ENCODE measurements at regions not wholly inside any gene's neighbourhood (a gene's known extent, or its start where the extent isn't known, plus 50 kb on each side); places are given as distances from the start of the nearest gene placed in this dataset.

DNA sequence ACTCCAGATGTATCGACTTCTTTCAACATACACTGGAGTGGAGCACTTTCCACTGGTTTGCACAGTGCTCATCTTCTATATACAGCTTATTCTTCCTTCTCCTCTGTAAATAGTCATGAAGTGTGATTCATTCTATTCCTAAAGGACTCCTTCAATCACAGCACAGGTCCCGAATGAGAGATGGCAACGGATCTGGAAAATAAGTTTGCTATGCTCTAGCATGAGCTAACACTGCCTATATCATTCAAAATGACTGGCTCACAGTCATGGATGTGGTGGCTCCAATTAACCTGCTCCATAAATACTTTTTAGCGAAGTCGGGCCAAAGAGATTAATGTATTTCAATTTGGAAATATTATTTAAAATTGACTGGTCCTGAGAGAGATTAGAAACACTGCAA lies 272.1 kb upstream of the CDH6 start:
- CTCF ChIA-PET: interaction anchor here (1.6 to 1.9 kb wide), 2 partner anchors 10 to 11 kb away, joined by 5 read pairs; no protein-coding TSS in a partner anchor
- ATAC-seq (no peak), DNase-seq (no peak)
- intact Hi-C loops (cut with DNase I, micrococcal nuclease): no loop called here
- Mint-ChIP-seq H3K27me3 (no peaks in the 10 kb centered on the region), H3K27ac (no peak overlapping the region), H3K4me3 (no peak overlapping the region), H3K4me1 (no peaks in the 10 kb centered on the region), H3K9me3 (ENCODE audit: low read depth) (peaks cover 15% of the 10 kb centered on the region), H3K36me3 (ENCODE audit: low read depth) (no peaks in the 10 kb centered on the region)
- POLR2A ChIA-PET: no interaction called here

DNA sequence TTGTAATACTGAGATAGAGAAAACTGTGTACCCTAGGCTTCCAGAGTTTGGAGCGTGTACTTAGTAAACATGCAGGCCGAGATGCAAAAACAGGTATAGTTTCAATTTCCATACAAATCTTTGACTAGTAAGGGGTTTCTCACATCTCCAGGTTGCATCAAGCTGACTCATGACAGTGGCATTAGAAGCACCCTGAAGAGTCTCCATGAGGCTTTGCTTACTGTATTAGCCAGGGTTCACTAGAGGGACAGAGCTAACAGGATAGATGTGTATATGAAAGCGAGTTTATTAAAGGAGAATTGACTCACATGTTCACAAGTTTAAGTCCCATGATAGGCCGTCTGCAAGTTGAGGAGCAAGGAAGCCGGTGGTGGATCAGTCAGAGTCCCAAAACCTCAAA lies 275.3 kb upstream of the CDH6 start:
- no peaks in the 10 kb centered on the region for H3K4me1 Mint-ChIP-seq
- H3K4me3 Mint-ChIP-seq: no peak overlapping the region
- intact Hi-C loops (cut with DNase I, micrococcal nuclease): no loop called here
- peaks cover 14% of the 10 kb centered on the region for H3K9me3 Mint-ChIP-seq (ENCODE audit: low read depth)
- ChIA-PET CTCF (no interaction called here), POLR2A (no interaction called here)
- H3K27ac Mint-ChIP-seq: no peak overlapping the region
- H3K27me3 Mint-ChIP-seq: no peaks in the 10 kb centered on the region
- DNase-seq: no peak
- no peak for ATAC-seq
- no peaks in the 10 kb centered on the region for H3K36me3 Mint-ChIP-seq (ENCODE audit: low read depth)

DNA sequence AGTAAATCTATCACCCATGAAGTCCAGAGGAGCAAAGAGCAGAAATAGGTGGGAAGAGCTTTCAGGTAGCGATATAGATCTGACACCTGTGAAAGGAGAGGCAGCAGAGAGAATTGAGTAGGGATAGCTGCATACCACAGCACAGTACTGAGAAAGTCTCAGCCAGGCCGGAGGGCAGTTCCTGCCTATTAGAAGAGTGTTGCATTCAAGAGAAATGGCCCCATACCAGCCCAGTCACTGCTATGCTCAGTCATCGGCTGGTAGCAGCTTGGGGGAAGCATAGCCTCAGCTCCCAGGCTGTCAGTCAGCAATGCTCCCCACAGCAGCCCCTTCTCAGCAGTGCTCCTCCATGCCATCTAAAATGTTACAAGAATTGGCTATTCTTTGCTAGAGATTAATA lies 285.1 kb upstream of the CDH6 start:
- Mint-ChIP-seq H3K27me3 (no peaks in the 10 kb centered on the region), H3K9me3 (ENCODE audit: low read depth) (peaks cover 2% of the 10 kb centered on the region), H3K27ac (no peak overlapping the region), H3K4me1 (no peaks in the 10 kb centered on the region), H3K36me3 (ENCODE audit: low read depth) (no peaks in the 10 kb centered on the region), H3K4me3 (no peak overlapping the region)
- ATAC-seq (no peak), DNase-seq (no peak)
- intact Hi-C loops (cut with DNase I, micrococcal nuclease): no loop called here
- ChIA-PET POLR2A (no interaction called here), CTCF (no interaction called here)

DNA sequence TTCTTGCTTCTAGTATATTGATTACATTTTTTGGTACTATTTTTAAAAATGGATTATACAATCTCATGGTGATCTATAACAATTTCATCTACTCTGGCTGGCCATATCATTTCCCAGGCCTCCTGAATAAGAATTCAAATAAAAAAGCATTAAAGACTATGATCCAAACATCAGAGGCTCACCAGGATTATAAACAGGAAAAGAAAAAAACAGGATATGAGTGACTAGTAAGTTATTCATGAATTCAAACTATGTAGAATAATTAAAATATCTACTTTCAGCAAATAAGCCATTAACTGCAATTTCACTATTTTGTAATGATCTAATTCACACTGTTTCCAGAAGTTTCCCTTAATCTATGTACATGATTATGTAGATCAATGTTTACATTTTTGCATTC lies 293.1 kb upstream of the CDH6 start:
- ATAC-seq (no peak), DNase-seq (no peak)
- intact Hi-C loops (cut with DNase I, micrococcal nuclease): no loop called here
- peaks cover 1% of the 10 kb centered on the region for H3K9me3 Mint-ChIP-seq (ENCODE audit: low read depth)
- CTCF ChIA-PET: no interaction called here
- no peaks in the 10 kb centered on the region for H3K27me3 Mint-ChIP-seq
- no peak overlapping the region for H3K27ac Mint-ChIP-seq
- H3K4me3 Mint-ChIP-seq: no peak overlapping the region
- POLR2A ChIA-PET: no interaction called here
- no peaks in the 10 kb centered on the region for H3K36me3 Mint-ChIP-seq (ENCODE audit: low read depth)
- no peaks in the 10 kb centered on the region for H3K4me1 Mint-ChIP-seq

DNA sequence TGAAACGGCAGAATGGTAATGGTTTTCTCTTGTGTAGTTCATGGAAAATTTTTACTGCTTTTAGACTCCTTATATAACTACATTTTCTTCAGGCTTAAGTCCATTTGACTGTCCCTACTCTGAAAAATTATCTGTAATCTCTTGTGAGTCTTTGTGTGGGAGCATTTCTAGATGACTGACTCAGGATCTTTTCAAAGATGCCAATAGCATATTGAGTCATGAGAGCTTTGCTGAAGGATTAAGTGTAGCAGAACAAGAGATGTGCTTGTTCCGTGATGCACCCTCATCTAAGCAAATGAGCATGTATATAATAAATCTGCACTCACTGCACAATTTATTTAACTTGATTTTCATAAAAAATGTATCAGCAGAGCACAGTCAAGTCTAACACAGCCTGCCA lies 298.7 kb upstream of the CDH6 start:
- peaks cover 1% of the 10 kb centered on the region for H3K9me3 Mint-ChIP-seq (ENCODE audit: low read depth)
- H3K4me1 Mint-ChIP-seq: no peaks in the 10 kb centered on the region
- CTCF ChIA-PET: no interaction called here
- H3K27me3 Mint-ChIP-seq: no peaks in the 10 kb centered on the region
- POLR2A ChIA-PET: no interaction called here
- no peak overlapping the region for H3K4me3 Mint-ChIP-seq
- no peak overlapping the region for H3K27ac Mint-ChIP-seq
- ATAC-seq (no peak), DNase-seq (no peak)
- intact Hi-C loops (cut with DNase I, micrococcal nuclease): no loop called here
- H3K36me3 Mint-ChIP-seq (ENCODE audit: low read depth): no peaks in the 10 kb centered on the region

DNA sequence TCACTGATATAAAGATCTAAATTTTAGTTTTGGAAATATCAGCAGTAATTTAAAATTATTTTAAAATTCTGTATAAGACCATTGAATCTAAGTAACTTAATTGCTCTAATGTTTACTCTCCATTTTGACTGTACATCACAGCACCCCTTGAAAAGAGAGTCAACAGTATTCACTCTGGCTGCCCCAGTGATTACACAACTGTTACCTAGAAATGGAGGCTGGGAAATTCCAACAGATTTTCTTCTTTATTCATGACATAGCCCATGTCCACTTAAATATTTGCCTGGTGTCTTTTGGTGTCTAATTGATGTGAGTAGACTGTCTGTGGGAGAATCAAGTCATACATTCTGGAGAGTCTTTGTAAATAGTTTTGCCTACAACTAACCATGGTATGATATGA lies 301.8 kb upstream of the CDH6 start:
- ChIA-PET POLR2A (no interaction called here), CTCF (no interaction called here)
- Mint-ChIP-seq H3K27ac (no peak overlapping the region), H3K9me3 (ENCODE audit: low read depth) (peaks cover 1% of the 10 kb centered on the region), H3K4me1 (no peaks in the 10 kb centered on the region), H3K36me3 (ENCODE audit: low read depth) (no peaks in the 10 kb centered on the region), H3K4me3 (no peak overlapping the region), H3K27me3 (no peaks in the 10 kb centered on the region)
- ATAC-seq (no peak), DNase-seq (no peak)
- intact Hi-C loops (cut with DNase I, micrococcal nuclease): no loop called here

DNA sequence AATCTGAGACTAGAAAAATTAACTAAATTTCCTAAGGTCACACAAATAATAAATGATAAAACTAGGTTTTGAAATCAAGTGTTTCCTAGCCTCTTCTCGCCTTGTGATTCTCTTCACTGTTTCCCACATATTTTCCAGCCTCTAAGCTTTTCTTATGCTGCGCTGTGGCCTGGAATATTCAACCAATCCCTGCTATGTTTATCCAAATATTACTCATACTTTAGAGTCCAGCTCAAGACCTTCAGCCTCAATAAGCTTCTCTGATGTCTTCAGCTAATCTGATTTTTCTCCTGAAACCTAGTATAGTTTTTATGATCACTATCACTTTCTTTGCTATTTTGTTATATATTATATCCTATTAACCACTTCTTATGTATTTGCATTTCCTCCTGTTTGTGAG lies 303.1 kb upstream of the CDH6 start:
- CTCF ChIA-PET: no interaction called here
- H3K4me3 Mint-ChIP-seq: no peak overlapping the region
- intact Hi-C loops (cut with DNase I, micrococcal nuclease): no loop called here

DNA sequence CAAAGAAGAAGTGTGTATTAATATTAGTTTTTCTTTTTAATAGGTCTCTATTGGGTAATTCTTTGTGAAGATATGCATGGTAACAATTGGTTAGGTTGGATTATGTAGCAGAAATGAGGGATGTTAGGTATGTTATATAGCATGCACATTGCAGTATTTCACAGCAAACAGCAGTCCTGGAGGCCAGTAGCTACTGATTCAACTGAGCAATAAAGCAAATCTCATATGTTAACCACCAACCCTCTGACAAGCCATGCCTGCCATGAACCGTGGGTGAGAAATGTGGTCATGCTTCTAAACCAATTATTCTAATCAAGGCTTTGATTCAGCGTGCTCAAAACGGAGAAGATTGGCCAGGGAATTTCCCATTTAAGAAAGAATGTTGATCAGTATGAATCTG lies 313.0 kb upstream of the CDH6 start:
- no peaks in the 10 kb centered on the region for H3K36me3 Mint-ChIP-seq (ENCODE audit: low read depth)
- no peaks in the 10 kb centered on the region for H3K27me3 Mint-ChIP-seq
- no peak overlapping the region for H3K27ac Mint-ChIP-seq
- ATAC-seq (no peak), DNase-seq (no peak)
- ChIA-PET POLR2A (no interaction called here), CTCF (no interaction called here)
- intact Hi-C loops (cut with DNase I, micrococcal nuclease): no loop called here
- no peak overlapping the region for H3K4me3 Mint-ChIP-seq
- peaks cover 8% of the 10 kb centered on the region for H3K9me3 Mint-ChIP-seq (ENCODE audit: low read depth)
- H3K4me1 Mint-ChIP-seq: no peaks in the 10 kb centered on the region

More for the DNA sequence above, 303.1 kb upstream of the CDH6 start:
- no peaks in the 10 kb centered on the region for H3K36me3 Mint-ChIP-seq (ENCODE audit: low read depth)
- ATAC-seq (no peak), DNase-seq (no peak)
- no peaks in the 10 kb centered on the region for H3K27me3 Mint-ChIP-seq
- no peaks in the 10 kb centered on the region for H3K4me1 Mint-ChIP-seq
- POLR2A ChIA-PET: no interaction called here
- no peak overlapping the region for H3K27ac Mint-ChIP-seq
- no peaks in the 10 kb centered on the region for H3K9me3 Mint-ChIP-seq (ENCODE audit: low read depth)

DNA sequence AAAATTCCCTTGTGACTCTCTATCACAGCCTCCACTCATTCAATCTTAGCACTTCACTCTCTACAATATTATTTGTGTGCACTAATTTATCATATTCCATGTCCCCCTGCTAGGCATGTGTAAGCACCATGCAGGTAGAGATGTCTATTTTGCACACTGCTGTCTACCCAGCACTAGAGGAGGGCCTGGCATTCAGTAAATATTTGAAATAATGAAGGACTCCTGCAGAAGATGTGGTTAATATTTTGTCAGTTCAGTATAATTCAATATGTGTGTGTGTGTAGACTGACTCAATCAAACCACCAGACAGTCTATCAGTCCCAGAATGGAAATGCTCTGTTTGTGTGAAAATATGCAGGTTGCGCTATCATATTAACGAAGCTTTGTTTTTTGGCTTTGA lies 313.6 kb upstream of the CDH6 start:
- ChIA-PET POLR2A (no interaction called here), CTCF (no interaction called here)
- no peaks in the 10 kb centered on the region for H3K4me1 Mint-ChIP-seq
- H3K36me3 Mint-ChIP-seq (ENCODE audit: low read depth): no peaks in the 10 kb centered on the region
- H3K27ac Mint-ChIP-seq: no peak overlapping the region
- no peak for DNase-seq
- peaks cover 6% of the 10 kb centered on the region for H3K9me3 Mint-ChIP-seq (ENCODE audit: low read depth)
- H3K4me3 Mint-ChIP-seq: no peak overlapping the region
- intact Hi-C loops (cut with DNase I, micrococcal nuclease): no loop called here
- ATAC-seq: no peak
- no peaks in the 10 kb centered on the region for H3K27me3 Mint-ChIP-seq

DNA sequence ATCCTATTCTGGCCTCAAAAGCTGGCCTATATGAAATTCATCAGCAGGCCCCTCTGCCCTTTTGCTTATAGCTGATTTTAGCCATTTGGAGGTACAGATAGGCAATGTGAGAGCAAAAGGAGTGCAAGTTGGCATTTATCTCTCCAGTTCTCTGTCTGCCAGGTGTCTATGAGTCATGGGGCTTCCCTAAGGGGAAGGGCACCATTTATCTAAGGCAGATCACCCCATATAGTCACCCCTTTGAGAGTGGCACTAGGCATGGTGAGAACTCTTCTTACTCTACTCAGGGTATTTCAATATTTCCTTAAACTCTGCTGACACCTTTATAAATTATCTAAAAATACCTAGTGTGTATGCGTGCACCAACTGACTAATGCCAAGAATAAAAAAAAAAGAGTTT lies 314.7 kb upstream of the CDH6 start:
- peaks cover 3% of the 10 kb centered on the region for H3K9me3 Mint-ChIP-seq (ENCODE audit: low read depth)
- H3K27me3 Mint-ChIP-seq: no peaks in the 10 kb centered on the region
- POLR2A ChIA-PET: no interaction called here
- H3K4me1 Mint-ChIP-seq: no peaks in the 10 kb centered on the region
- no peak overlapping the region for H3K4me3 Mint-ChIP-seq
- CTCF ChIA-PET: no interaction called here
- ATAC-seq: no peak
- intact Hi-C loops (cut with DNase I, micrococcal nuclease): no loop called here
- H3K27ac Mint-ChIP-seq: no peak overlapping the region
- H3K36me3 Mint-ChIP-seq (ENCODE audit: low read depth): no peaks in the 10 kb centered on the region
- DNase-seq: no peak

DNA sequence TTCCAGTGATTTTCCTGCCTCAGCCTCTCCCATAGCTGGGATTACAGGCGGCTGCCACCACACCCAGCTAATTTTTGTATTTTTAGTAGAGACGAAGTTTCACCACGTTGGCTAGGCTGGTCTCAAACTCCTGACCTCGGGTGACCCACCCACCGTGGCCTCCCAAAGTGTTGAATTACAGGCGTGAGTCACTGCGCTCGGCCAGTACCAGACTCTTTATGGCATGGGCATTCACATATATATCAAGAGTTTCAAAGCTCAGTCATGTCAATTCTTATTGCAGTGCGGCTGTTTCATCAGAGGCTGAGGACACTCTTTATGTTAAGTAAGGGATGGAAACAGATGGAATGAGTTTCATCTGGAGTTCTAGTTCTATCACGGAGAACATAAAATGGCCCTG lies 315.2 kb upstream of the CDH6 start:
- POLR2A ChIA-PET: no interaction called here
- H3K9me3 Mint-ChIP-seq (ENCODE audit: low read depth): peaks cover 3% of the 10 kb centered on the region

DNA sequence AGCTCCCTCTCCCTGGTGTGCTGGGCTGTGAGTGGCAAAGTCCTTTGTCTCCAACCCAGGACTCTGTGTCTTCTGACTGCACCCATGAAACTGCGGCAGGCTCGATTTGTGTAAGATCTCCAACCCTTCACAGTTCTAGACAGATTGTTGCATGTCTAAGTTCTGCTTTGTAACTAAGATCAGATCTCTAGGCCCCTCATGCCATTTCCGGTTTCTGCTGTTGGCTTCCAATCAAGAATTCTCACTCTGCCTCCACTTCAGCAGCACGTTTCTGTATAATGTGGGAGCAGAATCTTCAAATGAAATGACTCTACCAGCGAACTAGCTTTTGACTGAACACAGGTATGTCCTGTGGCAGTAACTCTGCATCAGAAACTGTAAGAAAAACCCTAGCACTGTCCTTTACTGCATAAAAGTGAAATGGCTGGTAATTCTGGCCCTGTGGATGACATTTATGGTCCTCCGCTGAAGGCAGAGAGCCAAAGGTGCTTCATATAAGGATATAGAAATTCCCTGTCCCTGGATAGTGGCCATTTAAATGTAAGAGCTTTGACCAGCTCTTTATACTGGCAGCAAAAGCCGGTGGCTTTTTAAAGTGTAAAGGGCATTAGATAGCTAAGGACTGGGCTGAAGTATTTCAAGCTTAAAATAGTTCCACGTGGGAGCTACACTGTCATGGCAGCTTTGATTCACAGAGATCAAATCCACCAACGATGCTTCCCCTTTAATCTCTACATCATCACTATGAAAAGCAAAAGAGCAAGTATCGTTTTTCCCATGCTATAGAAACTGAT lies 319.0 kb upstream of the CDH6 start:
- ChIA-PET POLR2A (no interaction called here), CTCF (no interaction called here)
- H3K27me3 Mint-ChIP-seq: no peaks in the 10 kb centered on the region
- no peak for ATAC-seq
- H3K4me1 Mint-ChIP-seq: no peaks in the 10 kb centered on the region
- H3K36me3 Mint-ChIP-seq (ENCODE audit: low read depth): no peaks in the 10 kb centered on the region
- intact Hi-C loops (cut with DNase I, micrococcal nuclease): no loop called here
- no peak overlapping the region for H3K27ac Mint-ChIP-seq
- peaks cover 5% of the 10 kb centered on the region for H3K9me3 Mint-ChIP-seq (ENCODE audit: low read depth)
- DNase-seq: no peak
- no peak overlapping the region for H3K4me3 Mint-ChIP-seq

More for the DNA sequence above, 315.2 kb upstream of the CDH6 start:
- Mint-ChIP-seq H3K36me3 (ENCODE audit: low read depth) (no peaks in the 10 kb centered on the region), H3K4me1 (no peaks in the 10 kb centered on the region), H3K27ac (no peak overlapping the region), H3K27me3 (no peaks in the 10 kb centered on the region), H3K4me3 (no peak overlapping the region)
- intact Hi-C loops (cut with DNase I, micrococcal nuclease): no loop called here
- DNase-seq (no peak), ATAC-seq (no peak)
- CTCF ChIA-PET: no interaction called here

DNA sequence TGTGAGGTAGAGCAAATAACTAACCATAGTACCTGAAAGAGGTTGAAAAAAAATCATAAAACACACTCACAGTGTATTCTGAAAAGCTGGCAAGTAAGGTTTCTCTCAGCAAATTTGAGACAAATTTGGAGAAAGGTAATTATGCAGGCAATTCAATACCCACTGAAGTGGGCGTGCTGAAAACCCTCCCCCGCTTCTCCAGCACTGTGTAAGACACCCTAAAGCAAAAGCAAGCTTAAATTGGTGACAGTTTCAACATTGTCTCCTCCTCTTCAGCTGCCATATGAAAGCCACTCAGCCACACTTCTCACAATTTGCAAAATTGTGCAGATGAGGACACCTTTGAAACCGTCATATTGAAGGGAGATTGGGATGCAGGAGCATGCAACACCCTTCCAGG lies 322.3 kb upstream of the CDH6 start:
- intact Hi-C loops (cut with DNase I, micrococcal nuclease): no loop called here
- no peak for ATAC-seq

More for the DNA sequence above, 322.3 kb upstream of the CDH6 start:
- Mint-ChIP-seq H3K9me3 (ENCODE audit: low read depth) (peaks cover 2% of the 10 kb centered on the region), H3K27ac (no peak overlapping the region), H3K27me3 (no peaks in the 10 kb centered on the region), H3K4me3 (no peak overlapping the region), H3K4me1 (no peaks in the 10 kb centered on the region), H3K36me3 (ENCODE audit: low read depth) (no peaks in the 10 kb centered on the region)
- CTCF ChIA-PET: no interaction called here
- POLR2A ChIA-PET: no interaction called here
- DNase-seq: no peak

Data from activated CD4-positive, alpha-beta T cell treated with anti-CD3 and anti-CD28 coated beads for 36 hours (primary cell).